ENCODE measurements at regions not wholly inside any gene's neighbourhood (a gene's known extent, or its start where the extent isn't known, plus 50 kb on each side); places are given as distances from the start of the nearest gene placed in this dataset.

GRCh38 chr9:29882767-29883166 is 2309.5 kb upstream of the C9orf72 start:
- no peak for TF ChIP-seq ZNF501 (tag by site-specific recombination; IDR thresholded peaks at IDR 0.05)
- no peak for TF ChIP-seq PATZ1 (tag by site-specific recombination; IDR thresholded peaks at IDR 0.05)
- TF ChIP-seq ZNF302 (tag by site-specific recombination; IDR thresholded peaks at IDR 0.05; ENCODE audit: low read depth), result no peak
- TF ChIP-seq CTCF (tag by site-specific recombination; IDR thresholded peaks at IDR 0.05), result no peak
- TF ChIP-seq ZNF114 (tag by site-specific recombination; IDR thresholded peaks at IDR 0.05), result no peak
- no peak for TF ChIP-seq ZNF146 (tag by site-specific recombination; IDR thresholded peaks at IDR 0.05)
- no peak for TF ChIP-seq KLF16 (tag by site-specific recombination; IDR thresholded peaks at IDR 0.05)
- TF ChIP-seq ZNF274 (IDR thresholded peaks at IDR 0.05; ENCODE audit: low read length), result no peak
- TF ChIP-seq ZNF274 (tag by site-specific recombination; IDR thresholded peaks at IDR 0.05; ENCODE audit: borderline replicate concordance), result no peak
- TF ChIP-seq GLI4 (tag by site-specific recombination; IDR thresholded peaks at IDR 0.05), result no peak
- TF ChIP-seq ZNF175 (tag by site-specific recombination; IDR thresholded peaks at IDR 0.05), result no peak
- TF ChIP-seq ZNF76 (tag by site-specific recombination; IDR thresholded peaks at IDR 0.05; ENCODE audit: borderline replicate concordance, low read depth), result no peak
- TF ChIP-seq ZBTB49 (tag by site-specific recombination; IDR thresholded peaks at IDR 0.05; ENCODE audit: low read depth), result no peak
- TF ChIP-seq ZNF19 (tag by site-specific recombination; IDR thresholded peaks at IDR 0.05; ENCODE audit: low read depth), result no peak

Data from HEK293 (cell line).